Liver (tissue), 8 donors: ENCODE measurements at regions not wholly inside any gene's neighbourhood (a gene's known extent, or its start where the extent isn't known, plus 50 kb on each side); places are given as distances from the start of the nearest gene placed in this dataset.

Experiments used
- DNase-seq: peaks from one replicate; pipeline ENCODE4 v3.0.0-alpha.2; 2017; ENCODE audit warnings: low spot score
- H3K27ac ChIP-seq, 2 donors: one replicate each; pipeline ENCODE4 v1.7.0; 2013; ENCODE audit warnings: inconsistent platforms in 2 of 2, low read length in 2 of 2, control low read depth in 1 of 2, low read depth in 1 of 2, mild to moderate bottlenecking in 1 of 2
- H3K27me3 ChIP-seq, 4 donors: one replicate each; pipeline versions ENCODE4 v1.6.1 to v1.7.0; 2013; ENCODE audit warnings: low read length in 3 of 4, inconsistent platforms in 1 of 4, mild to moderate bottlenecking in 1 of 4, moderate library complexity in 1 of 4; ENCODE audit not compliant: control insufficient read depth in 4 of 4, insufficient read depth in 4 of 4
- H3K36me3 ChIP-seq, 4 donors: one replicate each; pipeline versions ENCODE4 v1.6.1 to v1.7.0; 2013; ENCODE audit warnings: low read length in 3 of 4, mild to moderate bottlenecking in 3 of 4, low read depth in 1 of 4, moderate library complexity in 1 of 4; ENCODE audit not compliant: control insufficient read depth in 4 of 4, insufficient read depth in 3 of 4
- H3K4me1 ChIP-seq, 4 donors: one replicate each; pipeline versions ENCODE4 v1.6.1 to v1.7.0; 2013; ENCODE audit warnings: low read length in 3 of 4, mild to moderate bottlenecking in 3 of 4, moderate library complexity in 1 of 4; ENCODE audit not compliant: control insufficient read depth in 4 of 4, insufficient read depth in 4 of 4
- H3K4me3 ChIP-seq, 3 donors: one replicate each; pipeline versions ENCODE4 v1.6.1 to v1.7.0; 2013; ENCODE audit warnings: low read length in 3 of 3, control low read depth in 1 of 3, low read depth in 1 of 3, mild to moderate bottlenecking in 1 of 3
- H3K9ac ChIP-seq, 2 donors: one replicate each; pipeline ENCODE4 v1.7.0; 2013; ENCODE audit warnings: low read length in 2 of 2, mild to moderate bottlenecking in 2 of 2, moderate library complexity in 2 of 2, control low read depth in 1 of 2, low read depth in 1 of 2
- H3K9me3 ChIP-seq, 4 donors: one replicate each; pipeline versions ENCODE4 v1.6.1 to v1.7.0; 2013; ENCODE audit warnings: low read length in 3 of 4; ENCODE audit not compliant: control insufficient read depth in 4 of 4
- ATF3 ChIP-seq: IDR thresholded peaks from 2 replicates; pipeline ENCODE4 v1.6.1; 2016; ENCODE audit warnings: antibody characterized with exemption
- EGR1 ChIP-seq, 2 donors: IDR thresholded peaks; 2 replicates each; pipeline ENCODE4 v1.6.1; 2016 to 2018; ENCODE audit warnings: antibody characterized with exemption in 2 of 2, low read depth in 2 of 2
- FOXA1 ChIP-seq: IDR thresholded peaks from 2 replicates; pipeline ENCODE4 v1.6.1; 2016; ENCODE audit warnings: antibody characterized with exemption
- FOXA2 ChIP-seq: IDR thresholded peaks from 2 replicates; pipeline ENCODE4 v1.6.1; 2016; ENCODE audit warnings: antibody characterized with exemption
- GABPA ChIP-seq, 2 donors: IDR thresholded peaks in 1 of 2; conservative IDR thresholded peaks in 1 of 2; 2 replicates each; pipeline ENCODE4 v1.6.1; 2016; ENCODE audit warnings: antibody characterized with exemption in 2 of 2, mild to moderate bottlenecking in 1 of 2, moderate library complexity in 1 of 2
- HNF4A ChIP-seq, 2 donors: conservative IDR thresholded peaks; 2 replicates each; pipeline ENCODE4 v1.6.1; 2016; ENCODE audit warnings: antibody characterized with exemption in 2 of 2, mild to moderate bottlenecking in 2 of 2
- HNF4G ChIP-seq: IDR thresholded peaks from 2 replicates; pipeline ENCODE4 v1.6.1; 2016; ENCODE audit warnings: antibody characterized with exemption
- JUND ChIP-seq, 2 donors: IDR thresholded peaks; 2 replicates each; pipeline ENCODE4 v1.6.1; 2016; ENCODE audit warnings: antibody characterized with exemption in 2 of 2
- RAD21 ChIP-seq, 2 donors: IDR thresholded peaks; 2 replicates each; pipeline ENCODE4 v1.6.1; 2016; ENCODE audit warnings: antibody characterized with exemption in 2 of 2, mild to moderate bottlenecking in 2 of 2
- RXRA ChIP-seq, 2 donors: IDR thresholded peaks; 2 replicates each; pipeline ENCODE4 v1.6.1; 2017 to 2018; ENCODE audit warnings: antibody characterized with exemption in 2 of 2, mild to moderate bottlenecking in 1 of 2
- SP1 ChIP-seq: IDR thresholded peaks from 2 replicates; pipeline ENCODE4 v1.6.1; 2018; ENCODE audit warnings: antibody characterized with exemption, mild to moderate bottlenecking
- TAF1 ChIP-seq: conservative IDR thresholded peaks from 2 replicates; pipeline ENCODE4 v1.6.1; 2016; ENCODE audit warnings: antibody characterized with exemption, mild to moderate bottlenecking
- ZBTB33 ChIP-seq: IDR thresholded peaks from 2 replicates; pipeline ENCODE4 v1.6.1; 2016; ENCODE audit warnings: antibody characterized with exemption
- WGBS: extraction: QIAGEN DNeasy Blood & Tissue Kit; methylation state at CpG from one replicate; pipeline ENCODE4 v1.1.7; 2013; 5-methylcytosine and 5-hydroxymethylcytosine counted together
- TF ChIP-seq, protein P1 (sequence below): IDR thresholded peaks from 2 replicates; pipeline ENCODE4 v1.6.1; 2016; ENCODE audit warnings: antibody characterized with exemption, mild to moderate bottlenecking
- TF ChIP-seq, protein P2 (sequence below): fragments of 150-350 bp; IDR thresholded peaks from 2 replicates; pipeline ENCODE4 v1.5.1; 2017; ENCODE audit warnings: improper control_type of control experiment, low read depth, low read length; ENCODE audit not compliant: missing input control
- donor health status: healthy.
- donor health status: healthy.
- donor health status: healthy.
- donor health status: healthy.
- donor health status: healthy.

DNA sequence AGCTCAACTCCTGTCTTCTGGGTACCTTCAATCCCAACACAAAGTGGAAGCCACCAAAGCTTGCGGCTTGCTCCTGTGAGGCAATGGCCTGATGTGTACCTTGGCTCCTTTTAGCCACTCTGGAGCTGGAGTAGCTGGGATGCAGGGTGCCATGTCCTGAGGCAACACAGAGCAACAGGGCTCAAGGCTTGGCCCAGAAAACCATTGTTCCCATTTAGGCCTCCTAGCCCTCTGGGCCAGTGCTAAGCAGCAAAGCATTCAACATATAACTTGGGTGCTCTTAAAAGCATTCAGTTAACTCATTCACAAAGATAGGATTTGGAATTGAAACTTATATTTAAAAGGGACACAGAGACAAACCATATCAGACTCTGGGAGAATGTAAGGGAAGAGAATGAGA, 194.5 kb upstream of the ARHGEF9 start:
- Histone ChIP-seq H3K4me1 (no peaks in the 10 kb centered on the region), H3K27ac (no peak overlapping the region), H3K27me3 (no peaks in the 10 kb centered on the region), H3K36me3 (no peaks in the 10 kb centered on the region), H3K9me3 (peaks cover 0 to 7% (median 0%) of the 10 kb centered on the region in 4 donors), H3K4me3 (no peak overlapping the region), H3K9ac (no peak overlapping the region)
- WGBS: 94% methylated on average over 1 of the region's 1 CpG
- no peak for DNase-seq
- TF ChIP-seq ATF3 (no peak), ZBTB33 (no peak), RXRA (IDR thresholded peaks at IDR 0.05) (no peak)
- TF ChIP-seq, protein P1, sequence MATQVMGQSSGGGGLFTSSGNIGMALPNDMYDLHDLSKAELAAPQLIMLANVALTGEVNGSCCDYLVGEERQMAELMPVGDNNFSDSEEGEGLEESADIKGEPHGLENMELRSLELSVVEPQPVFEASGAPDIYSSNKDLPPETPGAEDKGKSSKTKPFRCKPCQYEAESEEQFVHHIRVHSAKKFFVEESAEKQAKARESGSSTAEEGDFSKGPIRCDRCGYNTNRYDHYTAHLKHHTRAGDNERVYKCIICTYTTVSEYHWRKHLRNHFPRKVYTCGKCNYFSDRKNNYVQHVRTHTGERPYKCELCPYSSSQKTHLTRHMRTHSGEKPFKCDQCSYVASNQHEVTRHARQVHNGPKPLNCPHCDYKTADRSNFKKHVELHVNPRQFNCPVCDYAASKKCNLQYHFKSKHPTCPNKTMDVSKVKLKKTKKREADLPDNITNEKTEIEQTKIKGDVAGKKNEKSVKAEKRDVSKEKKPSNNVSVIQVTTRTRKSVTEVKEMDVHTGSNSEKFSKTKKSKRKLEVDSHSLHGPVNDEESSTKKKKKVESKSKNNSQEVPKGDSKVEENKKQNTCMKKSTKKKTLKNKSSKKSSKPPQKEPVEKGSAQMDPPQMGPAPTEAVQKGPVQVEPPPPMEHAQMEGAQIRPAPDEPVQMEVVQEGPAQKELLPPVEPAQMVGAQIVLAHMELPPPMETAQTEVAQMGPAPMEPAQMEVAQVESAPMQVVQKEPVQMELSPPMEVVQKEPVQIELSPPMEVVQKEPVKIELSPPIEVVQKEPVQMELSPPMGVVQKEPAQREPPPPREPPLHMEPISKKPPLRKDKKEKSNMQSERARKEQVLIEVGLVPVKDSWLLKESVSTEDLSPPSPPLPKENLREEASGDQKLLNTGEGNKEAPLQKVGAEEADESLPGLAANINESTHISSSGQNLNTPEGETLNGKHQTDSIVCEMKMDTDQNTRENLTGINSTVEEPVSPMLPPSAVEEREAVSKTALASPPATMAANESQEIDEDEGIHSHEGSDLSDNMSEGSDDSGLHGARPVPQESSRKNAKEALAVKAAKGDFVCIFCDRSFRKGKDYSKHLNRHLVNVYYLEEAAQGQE: no peak

GRCh38 chrX:63967551-63967950, 182.5 kb upstream of the ARHGEF9 start:
- TF ChIP-seq FOXA2: no peak
- no peak for TF ChIP-seq FOXA1
- TF ChIP-seq RAD21 (IDR thresholded peaks at IDR 0.05): no peak
- no peak for TF ChIP-seq RXRA (IDR thresholded peaks at IDR 0.05)
- no peak for TF ChIP-seq HNF4A (conservative IDR thresholded peaks at IDR 0.05)
- TF ChIP-seq ATF3: no peak
- TF ChIP-seq HNF4G: no peak
- no peak for TF ChIP-seq EGR1 (IDR thresholded peaks at IDR 0.05; ENCODE audit: low read depth in 2 of 2)
- no peak for TF ChIP-seq SP1
- TF ChIP-seq, protein P1: no peak
- no peak for TF ChIP-seq GABPA (IDR thresholded peaks at IDR 0.05 in 1 of 2, conservative IDR thresholded peaks at IDR 0.05 in 1 of 2)
- TF ChIP-seq, protein P2, sequence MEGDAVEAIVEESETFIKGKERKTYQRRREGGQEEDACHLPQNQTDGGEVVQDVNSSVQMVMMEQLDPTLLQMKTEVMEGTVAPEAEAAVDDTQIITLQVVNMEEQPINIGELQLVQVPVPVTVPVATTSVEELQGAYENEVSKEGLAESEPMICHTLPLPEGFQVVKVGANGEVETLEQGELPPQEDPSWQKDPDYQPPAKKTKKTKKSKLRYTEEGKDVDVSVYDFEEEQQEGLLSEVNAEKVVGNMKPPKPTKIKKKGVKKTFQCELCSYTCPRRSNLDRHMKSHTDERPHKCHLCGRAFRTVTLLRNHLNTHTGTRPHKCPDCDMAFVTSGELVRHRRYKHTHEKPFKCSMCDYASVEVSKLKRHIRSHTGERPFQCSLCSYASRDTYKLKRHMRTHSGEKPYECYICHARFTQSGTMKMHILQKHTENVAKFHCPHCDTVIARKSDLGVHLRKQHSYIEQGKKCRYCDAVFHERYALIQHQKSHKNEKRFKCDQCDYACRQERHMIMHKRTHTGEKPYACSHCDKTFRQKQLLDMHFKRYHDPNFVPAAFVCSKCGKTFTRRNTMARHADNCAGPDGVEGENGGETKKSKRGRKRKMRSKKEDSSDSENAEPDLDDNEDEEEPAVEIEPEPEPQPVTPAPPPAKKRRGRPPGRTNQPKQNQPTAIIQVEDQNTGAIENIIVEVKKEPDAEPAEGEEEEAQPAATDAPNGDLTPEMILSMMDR: no peak
- no peak for TF ChIP-seq JUND (IDR thresholded peaks at IDR 0.05)
- TF ChIP-seq TAF1: no peak
- WGBS: 74% methylated on average over 1 of the region's 1 CpG
- no peak for DNase-seq

More at GRCh38 chrX:63967551-63967950, 182.5 kb upstream of the ARHGEF9 start:
- Histone ChIP-seq H3K9ac (no peak overlapping the region), H3K4me3 (no peak overlapping the region), H3K27ac (no peak overlapping the region), H3K4me1 (no peaks in the 10 kb centered on the region), H3K36me3 (no peaks in the 10 kb centered on the region), H3K27me3 (no peaks in the 10 kb centered on the region), H3K9me3 (peaks cover 0 to 2% (median 0%) of the 10 kb centered on the region in 4 donors)
